ENCODE measurements at regions not wholly inside any gene's neighbourhood (a gene's known extent, or its start where the extent isn't known, plus 50 kb on each side); places are given as distances from the start of the nearest gene placed in this dataset.

- Histone ChIP-seq H2BK5ac (ENCODE audit: insufficient read length, low read length) (no peak overlapping the region), H3K23me2 (ENCODE audit: insufficient read length, low read depth, low read length, poor library complexity, severe bottlenecking) (no peaks in the 10 kb centered on the region), H3K23ac (ENCODE audit: insufficient read length, low read depth, low read length) (no peak overlapping the region), H4K8ac (replicated peaks; ENCODE audit: insufficient read length, low read depth, low read length) (no peak overlapping the region), H2BK20ac (ENCODE audit: low read depth, low read length, poor library complexity, severe bottlenecking) (no peak overlapping the region), H3K4me2 (ENCODE audit: insufficient read depth, insufficient read length, low read length) (no peak overlapping the region), H3T11ph (ENCODE audit: low read length) (no peak overlapping the region), H3K14ac (ENCODE audit: insufficient read depth, low read length) (no peak overlapping the region), H2BK12ac (ENCODE audit: insufficient read length, low read depth, low read length) (no peak overlapping the region), H3K56ac (ENCODE audit: insufficient read length, low read depth, low read length) (no peak overlapping the region), H4K20me1 (ENCODE audit: control insufficient read depth, insufficient read depth, insufficient read length) (no peaks in the 10 kb centered on the region), H4K5ac (ENCODE audit: insufficient read length, low read depth, low read length) (no peak overlapping the region), H2BK120ac (ENCODE audit: low read depth, low read length, poor library complexity, severe bottlenecking) (no peak overlapping the region), H3K9me3 (ENCODE audit: control insufficient read depth, low read depth, low read length) (peaks cover 6% of the 10 kb centered on the region), H3K4me1 (ENCODE audit: insufficient read depth, low read length) (no peaks in the 10 kb centered on the region), H4K91ac (ENCODE audit: insufficient read length, low read depth, low read length) (no peak overlapping the region), H2AK5ac (ENCODE audit: insufficient read length, low read length) (no peak overlapping the region), H3K18ac (ENCODE audit: insufficient read length, low read depth, low read length) (no peak overlapping the region), H3K27me3 (ENCODE audit: insufficient read depth, low read length) (no peaks in the 10 kb centered on the region), H2BK15ac (ENCODE audit: low read depth, low read length) (no peak overlapping the region), H3K79me1 (ENCODE audit: insufficient read depth, low read depth, low read length, poor library complexity, severe bottlenecking) (no peaks in the 10 kb centered on the region), H3K9ac (ENCODE audit: extremely low read depth, insufficient read length, low read length) (no peak overlapping the region), H2AFZ (ENCODE audit: low read length) (no peak overlapping the region), H3K4ac (ENCODE audit: low read depth, low read length) (no peak overlapping the region), H3K79me2 (ENCODE audit: insufficient read depth, low read length) (no peaks in the 10 kb centered on the region), H3K27ac (ENCODE audit: insufficient read length, low read depth, low read length) (no peak overlapping the region)
- Mint-ChIP-seq H3K36me3 (ENCODE audit: insufficient read depth in 1 of 3, low read depth in 3 of 3) (peaks cover 0 to 7% (median 0%) of the 10 kb centered on the region in 3 experiments; a peak in 3 of 7 replicates), H3K9me3 (no peaks in the 10 kb centered on the region; a peak in 2 of 5 replicates), H3K4me3 (no peak overlapping the region), H3K27me3 (ENCODE audit: low read depth) (peaks cover 1% of the 10 kb centered on the region; the same call in 1 of the 2 replicates), H3K4me1 (peaks cover 0 to 10% of the 10 kb centered on the region in 2 experiments; a peak in 1 of 4 replicates), H3K27ac (no peak overlapping the region)
- no CpG with 5 or more reads among the region's 9 CpGs for WGBS (ENCODE audit: extremely low coverage, insufficient read length, low lambda C conversion rate)
- TF ChIP-seq CTCF (conservative IDR thresholded peaks at IDR 0.05): no peak
- no peak for DNase-seq
Measured at GRCh38 chr3:72151465-72152238, 366.7 kb upstream of the PROK2 start.

Measured in H9 (cell line).